OCI-LY3 (cell line): ENCODE measurements at regions not wholly inside any gene's neighbourhood (a gene's known extent, or its start where the extent isn't known, plus 50 kb on each side); places are given as distances from the start of the nearest gene placed in this dataset.
"Not testable (repeated sequence)": the region's sequence is repeated elsewhere in the genome, so short reads cannot be mapped to it uniquely, and the experiment has no call there.

ENCODE experiments used
- H2AFZ ChIP-seq: fragments of 200-600, 300-600 bp; shearing (Covaris generic); 2 replicates; pipeline ENCODE4 v1.6.0; 2014; ENCODE audit warnings: antibody characterized with exemption, low read depth, low read length
- H3K27ac ChIP-seq: fragments of 200-600, 300-600 bp; sonication (generic); 2 replicates; pipeline ENCODE4 v1.5.1; 2014; ENCODE audit warnings: mild to moderate bottlenecking, low read length, moderate library complexity, mixed read lengths
- H3K27me3 ChIP-seq: fragments of 200-600, 300-600 bp; sonication (generic); 2 replicates; pipeline ENCODE4 v1.6.1; 2014; ENCODE audit warnings: low read depth, low read length, mixed read lengths
- H3K36me3 ChIP-seq: fragments of 200-600, 300-600 bp; sonication (generic); replicated peaks from 2 replicates; pipeline ENCODE3; 2014; ENCODE audit warnings: low read depth, low read length, mixed read lengths
- H3K4me1 ChIP-seq: fragments of 300-600, 200-600 bp; sonication (generic); 2 replicates; pipeline ENCODE4 v1.6.1; 2014; ENCODE audit warnings: low read length, mixed read lengths
- H3K4me2 ChIP-seq: fragments of 200-600, 300-600 bp; sonication (generic); 2 replicates; pipeline ENCODE4 v1.6.1; 2014; ENCODE audit warnings: low read length, mixed read lengths
- H3K4me3 ChIP-seq: fragments of 300-600, 200-600 bp; sonication (generic); 2 replicates; pipeline ENCODE4 v1.5.1; 2014; ENCODE audit warnings: antibody characterized with exemption, mild to moderate bottlenecking, low read length, moderate library complexity
- H3K79me2 ChIP-seq: fragments of 300-600, 200-600 bp; shearing (Covaris generic); 2 replicates; pipeline ENCODE4 v1.6.1; 2014; ENCODE audit warnings: mild to moderate bottlenecking, low read length, mixed read lengths
- H3K9ac ChIP-seq: fragments of 300-600, 200-600 bp; shearing (Covaris generic); 2 replicates; pipeline ENCODE4 v1.6.0; 2014; ENCODE audit warnings: mild to moderate bottlenecking, low read length, moderate library complexity
- H3K9me3 ChIP-seq: fragments of 200-600, 300-600 bp; shearing (Covaris generic); 2 replicates; pipeline ENCODE4 v1.6.1; 2014; ENCODE audit warnings: low read length, mixed read lengths; ENCODE audit not compliant: insufficient read depth
- H4K20me1 ChIP-seq: fragments of 200-600, 300-600 bp; sonication (generic); 2 replicates; pipeline ENCODE4 v1.6.1; 2016; ENCODE audit warnings: low read length, mixed read lengths; ENCODE audit not compliant: insufficient read depth
- EZH2phosphoT487 ChIP-seq: fragments of 200-600 bp; shearing (Covaris generic); IDR thresholded peaks from 2 replicates; pipeline ENCODE4 v1.6.1; 2018; ENCODE audit warnings: antibody characterized with exemption, mixed run types, low read depth
- TF ChIP-seq, protein P1 (sequence below): fragments of 200-600, 300-600 bp; sonication (generic); IDR thresholded peaks from 2 replicates; pipeline ENCODE4 v1.5.1; 2014; ENCODE audit warnings: antibody characterized with exemption, low read length, low read depth

DNA sequence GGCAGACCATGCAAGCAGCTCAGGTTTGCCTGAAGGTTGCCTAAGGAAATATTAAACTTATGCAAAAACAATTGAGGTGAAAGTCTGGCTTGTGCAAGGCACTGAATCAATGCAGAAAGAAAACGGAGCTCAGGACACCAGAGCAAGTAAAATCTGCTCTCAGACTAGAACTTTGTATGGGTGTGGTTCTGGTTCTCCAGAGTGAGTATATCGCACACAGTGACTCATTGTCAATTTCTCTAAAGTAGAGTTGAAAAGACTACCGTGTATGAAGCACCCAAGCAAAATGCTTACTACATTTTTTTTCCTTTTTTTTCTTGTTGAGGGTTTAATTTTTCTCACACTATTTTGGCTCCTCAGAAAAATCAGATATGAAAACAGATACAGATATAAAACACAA lies 650.3 kb upstream of the CDH10 start:
- no peak overlapping the region for H2AFZ ChIP-seq
- H3K9ac ChIP-seq: no peak overlapping the region
- H4K20me1 ChIP-seq: no peaks in the 10 kb centered on the region
- no peak overlapping the region for H3K4me2 ChIP-seq
- no peaks in the 10 kb centered on the region for H3K36me3 ChIP-seq
- no peaks in the 10 kb centered on the region for H3K79me2 ChIP-seq
- no peaks in the 10 kb centered on the region for H3K27me3 ChIP-seq
- H3K9me3 ChIP-seq: no peaks in the 10 kb centered on the region
- H3K4me1 ChIP-seq: no peaks in the 10 kb centered on the region
- TF ChIP-seq EZH2phosphoT487: no peak
- H3K27ac ChIP-seq: no peak overlapping the region
- no peak overlapping the region for H3K4me3 ChIP-seq

DNA sequence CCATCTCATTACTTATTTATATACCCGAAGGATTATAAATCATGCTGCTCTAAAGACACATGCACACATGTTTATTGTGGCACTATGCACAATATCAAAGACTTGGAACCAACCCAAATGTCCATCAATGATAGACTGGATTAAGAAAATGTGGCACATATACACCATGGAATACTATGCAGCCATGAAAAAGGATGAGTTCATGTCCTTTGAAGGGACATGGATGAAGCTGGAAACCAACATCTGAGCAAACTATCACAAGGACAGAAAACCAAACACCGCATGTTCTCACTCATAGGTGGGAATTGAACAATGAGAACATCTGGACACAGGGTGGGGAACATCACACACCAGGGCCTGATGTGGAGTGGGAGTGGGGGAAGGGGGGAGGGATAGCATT lies 645.0 kb upstream of the CDH10 start:
- H3K27me3 ChIP-seq, H3K9ac ChIP-seq, H4K20me1 ChIP-seq, H3K36me3 ChIP-seq, H3K79me2 ChIP-seq, H3K27ac ChIP-seq, H3K4me2 ChIP-seq, H2AFZ ChIP-seq, H3K9me3 ChIP-seq, H3K4me3 ChIP-seq, H3K4me1 ChIP-seq: not testable (repeated sequence)

DNA sequence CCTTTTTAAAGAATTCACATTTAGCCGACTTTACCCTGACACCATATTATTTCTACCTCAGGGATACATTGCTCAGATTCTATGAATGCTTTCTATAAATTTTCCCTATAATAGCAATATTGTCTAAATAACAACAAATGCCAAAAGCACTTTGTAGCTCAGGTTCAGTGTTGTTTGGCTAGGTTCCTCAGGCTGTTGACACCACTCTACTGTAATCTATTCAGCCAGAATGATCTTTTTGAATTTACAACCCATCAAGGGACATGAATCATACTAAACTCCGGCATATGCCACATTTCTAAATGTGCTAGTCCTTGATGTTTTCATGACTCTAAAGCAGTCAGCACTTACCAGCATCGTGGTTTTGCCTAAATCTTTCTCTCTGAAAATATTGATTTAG lies 641.5 kb upstream of the CDH10 start:
- Histone ChIP-seq H3K36me3 (no peaks in the 10 kb centered on the region), H3K4me1 (no peaks in the 10 kb centered on the region), H3K27ac (no peak overlapping the region), H3K4me3 (no peak overlapping the region), H4K20me1 (no peaks in the 10 kb centered on the region), H3K9me3 (no peaks in the 10 kb centered on the region), H3K4me2 (no peak overlapping the region), H3K9ac (no peak overlapping the region), H2AFZ (no peak overlapping the region), H3K27me3 (no peaks in the 10 kb centered on the region), H3K79me2 (no peaks in the 10 kb centered on the region)
- TF ChIP-seq EZH2phosphoT487: no peak
- TF ChIP-seq, protein P1, sequence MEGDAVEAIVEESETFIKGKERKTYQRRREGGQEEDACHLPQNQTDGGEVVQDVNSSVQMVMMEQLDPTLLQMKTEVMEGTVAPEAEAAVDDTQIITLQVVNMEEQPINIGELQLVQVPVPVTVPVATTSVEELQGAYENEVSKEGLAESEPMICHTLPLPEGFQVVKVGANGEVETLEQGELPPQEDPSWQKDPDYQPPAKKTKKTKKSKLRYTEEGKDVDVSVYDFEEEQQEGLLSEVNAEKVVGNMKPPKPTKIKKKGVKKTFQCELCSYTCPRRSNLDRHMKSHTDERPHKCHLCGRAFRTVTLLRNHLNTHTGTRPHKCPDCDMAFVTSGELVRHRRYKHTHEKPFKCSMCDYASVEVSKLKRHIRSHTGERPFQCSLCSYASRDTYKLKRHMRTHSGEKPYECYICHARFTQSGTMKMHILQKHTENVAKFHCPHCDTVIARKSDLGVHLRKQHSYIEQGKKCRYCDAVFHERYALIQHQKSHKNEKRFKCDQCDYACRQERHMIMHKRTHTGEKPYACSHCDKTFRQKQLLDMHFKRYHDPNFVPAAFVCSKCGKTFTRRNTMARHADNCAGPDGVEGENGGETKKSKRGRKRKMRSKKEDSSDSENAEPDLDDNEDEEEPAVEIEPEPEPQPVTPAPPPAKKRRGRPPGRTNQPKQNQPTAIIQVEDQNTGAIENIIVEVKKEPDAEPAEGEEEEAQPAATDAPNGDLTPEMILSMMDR: no peak

DNA sequence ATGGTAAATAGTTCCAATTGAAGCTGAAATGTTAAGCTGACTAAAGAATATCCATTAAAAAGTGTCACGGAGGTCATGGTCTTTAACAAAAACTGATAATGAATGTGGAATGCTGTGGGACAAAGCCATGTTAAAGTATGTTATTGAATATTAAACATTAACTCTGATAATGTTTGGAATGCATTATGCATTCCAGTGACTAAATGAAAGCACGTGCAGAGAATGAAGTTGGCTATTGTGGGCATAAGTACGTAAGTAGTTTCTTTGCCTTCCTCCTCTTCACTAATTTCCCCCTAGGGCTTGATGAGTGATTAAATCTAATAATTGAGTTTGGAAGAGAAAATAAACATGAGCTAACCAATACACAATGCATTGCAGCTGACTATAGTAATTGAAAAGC lies 640.4 kb upstream of the CDH10 start:
- Histone ChIP-seq H3K79me2 (no peaks in the 10 kb centered on the region), H3K27me3 (no peaks in the 10 kb centered on the region), H3K36me3 (no peaks in the 10 kb centered on the region), H3K9ac (no peak overlapping the region), H4K20me1 (no peaks in the 10 kb centered on the region), H3K9me3 (no peaks in the 10 kb centered on the region), H3K27ac (no peak overlapping the region), H3K4me2 (no peak overlapping the region), H2AFZ (no peak overlapping the region), H3K4me1 (no peaks in the 10 kb centered on the region), H3K4me3 (no peak overlapping the region)
- no peak for TF ChIP-seq EZH2phosphoT487
- TF ChIP-seq, protein P1: no peak

DNA sequence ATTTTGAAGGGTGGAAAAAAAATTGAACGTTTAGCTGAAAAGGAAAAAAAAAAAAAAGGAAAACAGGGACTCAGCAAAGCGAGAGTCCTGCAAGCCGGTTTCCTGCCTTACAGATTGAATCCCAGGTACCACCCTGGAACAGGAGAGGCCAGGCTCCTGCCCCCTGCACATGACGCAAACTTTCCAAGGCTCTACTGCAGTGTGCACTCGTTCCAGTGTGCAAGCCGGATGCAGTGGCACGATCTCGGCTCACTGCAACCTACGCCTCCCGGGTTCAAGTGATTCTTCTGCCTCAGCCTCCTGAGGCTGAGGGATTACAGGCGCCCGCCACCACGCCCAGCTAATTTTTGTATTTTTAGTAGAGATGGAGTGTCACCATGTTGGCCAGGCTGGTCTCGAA lies 618.7 kb upstream of the CDH10 start:
- H2AFZ ChIP-seq, H3K27me3 ChIP-seq, H4K20me1 ChIP-seq, H3K36me3 ChIP-seq, H3K9ac ChIP-seq, H3K79me2 ChIP-seq, H3K4me1 ChIP-seq, H3K4me3 ChIP-seq, H3K9me3 ChIP-seq, H3K4me2 ChIP-seq, H3K27ac ChIP-seq: not testable (repeated sequence)

DNA sequence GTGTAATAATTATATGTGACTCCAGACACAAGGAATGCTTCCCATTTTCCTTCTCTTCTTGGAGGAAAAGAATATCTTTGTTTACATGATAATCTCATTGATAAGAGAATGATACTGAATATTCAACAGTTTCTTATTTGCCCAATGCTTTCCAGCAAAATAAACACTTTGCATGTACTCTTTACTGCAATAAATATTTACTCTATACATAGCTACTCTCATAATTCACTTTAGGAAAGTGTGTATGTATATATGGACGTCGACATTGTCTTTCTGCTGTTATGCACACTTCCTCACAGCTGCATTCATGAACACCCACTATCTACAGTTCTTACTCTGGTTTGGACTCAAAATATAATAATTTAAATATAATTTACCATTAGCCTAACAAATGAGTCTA lies 617.4 kb upstream of the CDH10 start:
- Histone ChIP-seq H4K20me1 (no peaks in the 10 kb centered on the region), H3K79me2 (no peaks in the 10 kb centered on the region), H3K36me3 (no peaks in the 10 kb centered on the region), H3K4me3 (no peak overlapping the region), H3K9me3 (no peaks in the 10 kb centered on the region), H3K4me2 (no peak overlapping the region), H3K9ac (no peak overlapping the region), H2AFZ (no peak overlapping the region), H3K27me3 (no peaks in the 10 kb centered on the region), H3K27ac (no peak overlapping the region), H3K4me1 (no peaks in the 10 kb centered on the region; the same call in 1 of the 2 replicates)
- no peak for TF ChIP-seq EZH2phosphoT487
- TF ChIP-seq, protein P1: no peak
